Tibial nerve (tissue), 4 donors: ENCODE measurements at regions not wholly inside any gene's neighbourhood (a gene's known extent, or its start where the extent isn't known, plus 50 kb on each side); places are given as distances from the start of the nearest gene placed in this dataset.
"Not testable (repeated sequence)": the region's sequence is repeated elsewhere in the genome, so short reads cannot be mapped to it uniquely, and the experiment has no call there.

Source experiments
- EP300 ChIP-seq, 2 donors: sonication (generic); formaldehyde crosslinking; IDR thresholded peaks; one replicate each; pipeline ENCODE4 v1.6.1; 2017; ENCODE audit warnings: antibody characterized with exemption in 2 of 2, mild to moderate bottlenecking in 1 of 2
- POLR2A ChIP-seq, 2 donors: fragments of 450-650 bp; IDR thresholded peaks; one replicate each; pipeline ENCODE4 v1.6.1; 2017; ENCODE audit warnings: antibody characterized with exemption in 2 of 2, mild to moderate bottlenecking in 2 of 2, moderate library complexity in 2 of 2
- TF ChIP-seq, protein P1 (sequence below), 5 experiments: fragments of 200-600 bp in 3 of 5; fragments of 450-650 bp in 2 of 5; sonication (generic) in 3 of 5; IDR thresholded peaks; one replicate each; pipeline ENCODE4 v1.5.1; 2016 to 2019; ENCODE audit warnings: antibody characterized with exemption in 5 of 5, mild to moderate bottlenecking in 3 of 5, moderate library complexity in 2 of 5

GRCh38 chr2:131643180-131643579 is 115.5 kb downstream of the CCDC74A start:
- TF ChIP-seq, protein P1, sequence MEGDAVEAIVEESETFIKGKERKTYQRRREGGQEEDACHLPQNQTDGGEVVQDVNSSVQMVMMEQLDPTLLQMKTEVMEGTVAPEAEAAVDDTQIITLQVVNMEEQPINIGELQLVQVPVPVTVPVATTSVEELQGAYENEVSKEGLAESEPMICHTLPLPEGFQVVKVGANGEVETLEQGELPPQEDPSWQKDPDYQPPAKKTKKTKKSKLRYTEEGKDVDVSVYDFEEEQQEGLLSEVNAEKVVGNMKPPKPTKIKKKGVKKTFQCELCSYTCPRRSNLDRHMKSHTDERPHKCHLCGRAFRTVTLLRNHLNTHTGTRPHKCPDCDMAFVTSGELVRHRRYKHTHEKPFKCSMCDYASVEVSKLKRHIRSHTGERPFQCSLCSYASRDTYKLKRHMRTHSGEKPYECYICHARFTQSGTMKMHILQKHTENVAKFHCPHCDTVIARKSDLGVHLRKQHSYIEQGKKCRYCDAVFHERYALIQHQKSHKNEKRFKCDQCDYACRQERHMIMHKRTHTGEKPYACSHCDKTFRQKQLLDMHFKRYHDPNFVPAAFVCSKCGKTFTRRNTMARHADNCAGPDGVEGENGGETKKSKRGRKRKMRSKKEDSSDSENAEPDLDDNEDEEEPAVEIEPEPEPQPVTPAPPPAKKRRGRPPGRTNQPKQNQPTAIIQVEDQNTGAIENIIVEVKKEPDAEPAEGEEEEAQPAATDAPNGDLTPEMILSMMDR (IDR thresholded peaks at IDR 0.05), result not testable (repeated sequence)
- not testable (repeated sequence) for TF ChIP-seq POLR2A, EP300 (IDR thresholded peaks at IDR 0.05)
